ENCODE measurements at regions not wholly inside any gene's neighbourhood (a gene's known extent, or its start where the extent isn't known, plus 50 kb on each side); places are given as distances from the start of the nearest gene placed in this dataset.

- TF ChIP-seq CTCF (IDR thresholded peaks at IDR 0.05), result no peak
- no peak for TF ChIP-seq EP300 (IDR thresholded peaks at IDR 0.05)
- no peak for TF ChIP-seq POLR2A (IDR thresholded peaks at IDR 0.05)
Observed at GRCh38 chr13:91112924-91113277, 234.6 kb upstream of the MIR17HG start.

Measured in ovary (tissue), 3 donors.